Panc1 (cell line): ENCODE measurements at regions not wholly inside any gene's neighbourhood (a gene's known extent, or its start where the extent isn't known, plus 50 kb on each side); places are given as distances from the start of the nearest gene placed in this dataset.
"Not testable (repeated sequence)": the region's sequence is repeated elsewhere in the genome, so short reads cannot be mapped to it uniquely, and the experiment has no call there.

Source experiments
- ATAC-seq: fragments of 200-7000 bp; cut with Tn5 transposase; 2 replicates; pipeline ENCODE4 v1.9.1; 2020; ENCODE audit warnings: mild to moderate bottlenecking, moderate library complexity
- BruUV-seq: library from RNA; stranded (reverse); fragments of 400-500 nt; replicated peaks from 2 replicates; lab custom pipeline; 2021; lab: Mats Ljungman, UMichigan
- CTCF ChIA-PET: fragments of 300-600 bp; sonication (Branson Sonifier 250); formaldehyde crosslinking; loops from one replicate; lab custom pipeline; 2022; ENCODE audit warnings: antibody characterized with exemption; lab: Charles Lee
- POLR2A ChIA-PET: fragments of 300-600 bp; sonication (Branson Sonifier 250); formaldehyde crosslinking; loops from one replicate; lab custom pipeline; 2022; ENCODE audit warnings: antibody characterized with exemption; lab: Charles Lee
- DNase-seq: peaks from one replicate; pipeline ENCODE4 v3.0.0-alpha.2; 2010; ENCODE audit warnings: low read depth, low spot score
- H3K27ac ChIP-seq: 2 replicates; pipeline ENCODE4 v1.5.1; 2011; ENCODE audit warnings: mild to moderate bottlenecking, low read length, inconsistent platforms
- H3K27me3 ChIP-seq: fragments of 200-500 bp; sonication (Bioruptor generic); 2 replicates; pipeline ENCODE4 v1.6.0; 2014; ENCODE audit warnings: low read length, inconsistent platforms; ENCODE audit not compliant: control insufficient read depth, insufficient read depth
- H3K36me3 ChIP-seq: fragments of 200-500 bp; sonication (Bioruptor generic); 2 replicates; pipeline ENCODE4 v1.5.1; 2014; ENCODE audit warnings: inconsistent platforms, mild to moderate bottlenecking, low read length, moderate library complexity; ENCODE audit not compliant: control insufficient read depth, insufficient read depth
- H3K4me1 ChIP-seq: 2 replicates; pipeline ENCODE4 v1.5.1; 2011; ENCODE audit warnings: inconsistent platforms, mild to moderate bottlenecking, low read length, moderate library complexity; ENCODE audit not compliant: control insufficient read depth, insufficient read depth
- H3K4me3 ChIP-seq, 2 experiments: 2 replicates each; pipeline ENCODE4 v1.5.1; 2011 to 2012; ENCODE audit warnings: low read depth in 2 of 2, low read length in 2 of 2, mild to moderate bottlenecking in 2 of 2, inconsistent platforms in 1 of 2, moderate library complexity in 1 of 2
- H3K9me3 ChIP-seq: fragments of 200-500 bp; sonication (Bioruptor generic); 2 replicates; pipeline ENCODE4 v1.5.1; 2014; ENCODE audit warnings: low read depth, mild to moderate bottlenecking, inconsistent platforms, low read length, moderate library complexity; ENCODE audit not compliant: control insufficient read depth, insufficient read depth
- CTCF ChIP-seq: fragments of 450-650 bp; IDR thresholded peaks from 2 replicates; pipeline ENCODE4 v1.5.1; 2017; ENCODE audit warnings: mild to moderate bottlenecking
- POLR2AphosphoS5 ChIP-seq: IDR thresholded peaks from 2 replicates; pipeline ENCODE4 v1.6.1; 2012; ENCODE audit warnings: mild to moderate bottlenecking, low read depth, low read length, moderate library complexity
- SIN3A ChIP-seq: IDR thresholded peaks from 2 replicates; pipeline ENCODE4 v1.6.1; 2012; ENCODE audit warnings: low read depth, mild to moderate bottlenecking, low read length, moderate library complexity, borderline replicate concordance; ENCODE audit not compliant: insufficient read depth
- TCF7L2 ChIP-seq: IDR thresholded peaks from 2 replicates; pipeline ENCODE4 v1.6.1; 2011; ENCODE audit warnings: mild to moderate bottlenecking, low read depth, low read length, inconsistent platforms
- in situ Hi-C: cut with HindIII; loops from 2 replicates; pipeline ENCODE4 v1.10.0; 2016; ENCODE audit warnings: low sequenced_read_pairs, low pct_unique_long_range_greater_than_20kb
- intact Hi-C: fragments of 100-400 bp; cut with micrococcal nuclease; formaldehyde crosslinking; loops from one replicate; pipeline ENCODE4 v1.10.0; 2022; ENCODE audit not compliant: unreplicated experiment
- TF ChIP-seq, protein P1 (sequence below), 2 experiments: IDR thresholded peaks; 2 replicates each; pipeline ENCODE4 v1.6.1; 2011 to 2012; ENCODE audit warnings: low read depth in 2 of 2, control low read depth in 1 of 2, low read length in 1 of 2, mild to moderate bottlenecking in 1 of 2, moderate library complexity in 1 of 2; ENCODE audit not compliant: insufficient read depth in 1 of 2

- POLR2A ChIA-PET, result no interaction called here
- ATAC-seq (no peak), DNase-seq (no peak)
- Histone ChIP-seq H3K27ac (no peak overlapping the region), H3K36me3 (no peaks in the 10 kb centered on the region), H3K4me1 (no peaks in the 10 kb centered on the region), H3K4me3 (no peak overlapping the region), H3K27me3 (no peaks in the 10 kb centered on the region), H3K9me3 (no peaks in the 10 kb centered on the region)
- BruUV-seq, result no TSS peak
- CTCF ChIA-PET, result no interaction called here
- in situ Hi-C loops (no loop called here), intact Hi-C loops (no loop called here)
- TF ChIP-seq SIN3A (no peak), TCF7L2 (no peak)
These were observed 204.1 kb upstream of the SRD5A2 start for GRCh38 chr2:31784868-31785267.

DNA sequence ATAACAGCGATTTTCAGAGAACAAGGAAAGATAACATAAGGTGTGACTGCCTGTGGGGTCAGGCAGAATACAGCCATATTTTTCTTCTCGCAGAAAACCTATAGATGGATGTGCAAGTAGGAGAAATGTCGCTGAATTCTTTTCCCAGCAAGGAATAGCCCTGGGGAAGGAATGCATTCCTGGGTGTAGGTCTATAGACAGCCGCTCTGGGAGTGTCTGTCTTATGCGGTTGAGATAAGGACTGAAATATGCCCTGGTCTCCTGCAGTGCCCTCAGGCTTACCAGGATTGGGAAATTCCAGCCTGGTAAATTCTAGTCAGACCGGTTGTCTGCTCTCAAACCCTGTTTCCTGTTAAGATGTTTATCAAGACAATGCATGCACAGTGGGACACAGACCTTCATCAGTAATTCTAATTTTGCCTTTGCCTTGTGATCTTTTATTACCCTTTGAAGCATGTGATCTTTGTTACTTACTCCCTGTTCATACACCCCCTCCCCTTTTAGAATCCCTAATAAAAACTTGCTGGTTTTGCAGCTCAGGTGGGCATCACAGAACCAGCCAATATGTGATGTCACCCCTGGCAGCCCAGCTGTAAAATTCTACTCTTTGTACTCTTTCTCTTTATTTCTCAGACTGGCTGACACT is 202.8 kb upstream of the SRD5A2 start:
- intact Hi-C loops, H3K36me3 ChIP-seq, H3K4me3 ChIP-seq, BruUV-seq, H3K27ac ChIP-seq, in situ Hi-C loops, H3K9me3 ChIP-seq, POLR2A ChIA-PET, ATAC-seq, CTCF ChIA-PET, H3K4me1 ChIP-seq, H3K27me3 ChIP-seq, DNase-seq: not testable (repeated sequence)

- Histone ChIP-seq H3K27ac (no peak overlapping the region), H3K27me3 (peaks cover 2% of the 10 kb centered on the region; the same call in 1 of the 2 replicates), H3K4me3 (no peak overlapping the region), H3K36me3 (no peaks in the 10 kb centered on the region), H3K4me1 (no peaks in the 10 kb centered on the region), H3K9me3 (no peaks in the 10 kb centered on the region)
- DNase-seq (no peak), ATAC-seq (no peak)
- intact Hi-C loops, result no loop called here
- TF ChIP-seq CTCF (no peak), SIN3A (no peak), TCF7L2 (no peak), POLR2AphosphoS5 (no peak)
- TF ChIP-seq, protein P1, sequence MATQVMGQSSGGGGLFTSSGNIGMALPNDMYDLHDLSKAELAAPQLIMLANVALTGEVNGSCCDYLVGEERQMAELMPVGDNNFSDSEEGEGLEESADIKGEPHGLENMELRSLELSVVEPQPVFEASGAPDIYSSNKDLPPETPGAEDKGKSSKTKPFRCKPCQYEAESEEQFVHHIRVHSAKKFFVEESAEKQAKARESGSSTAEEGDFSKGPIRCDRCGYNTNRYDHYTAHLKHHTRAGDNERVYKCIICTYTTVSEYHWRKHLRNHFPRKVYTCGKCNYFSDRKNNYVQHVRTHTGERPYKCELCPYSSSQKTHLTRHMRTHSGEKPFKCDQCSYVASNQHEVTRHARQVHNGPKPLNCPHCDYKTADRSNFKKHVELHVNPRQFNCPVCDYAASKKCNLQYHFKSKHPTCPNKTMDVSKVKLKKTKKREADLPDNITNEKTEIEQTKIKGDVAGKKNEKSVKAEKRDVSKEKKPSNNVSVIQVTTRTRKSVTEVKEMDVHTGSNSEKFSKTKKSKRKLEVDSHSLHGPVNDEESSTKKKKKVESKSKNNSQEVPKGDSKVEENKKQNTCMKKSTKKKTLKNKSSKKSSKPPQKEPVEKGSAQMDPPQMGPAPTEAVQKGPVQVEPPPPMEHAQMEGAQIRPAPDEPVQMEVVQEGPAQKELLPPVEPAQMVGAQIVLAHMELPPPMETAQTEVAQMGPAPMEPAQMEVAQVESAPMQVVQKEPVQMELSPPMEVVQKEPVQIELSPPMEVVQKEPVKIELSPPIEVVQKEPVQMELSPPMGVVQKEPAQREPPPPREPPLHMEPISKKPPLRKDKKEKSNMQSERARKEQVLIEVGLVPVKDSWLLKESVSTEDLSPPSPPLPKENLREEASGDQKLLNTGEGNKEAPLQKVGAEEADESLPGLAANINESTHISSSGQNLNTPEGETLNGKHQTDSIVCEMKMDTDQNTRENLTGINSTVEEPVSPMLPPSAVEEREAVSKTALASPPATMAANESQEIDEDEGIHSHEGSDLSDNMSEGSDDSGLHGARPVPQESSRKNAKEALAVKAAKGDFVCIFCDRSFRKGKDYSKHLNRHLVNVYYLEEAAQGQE (IDR thresholded peaks at IDR 0.05; ENCODE audit: insufficient read depth in 1 of 2, low read depth in 2 of 2, low read length in 1 of 2), result no peak
- BruUV-seq, result no TSS peak
- in situ Hi-C loops, result no loop called here
- CTCF ChIA-PET, result no interaction called here
- POLR2A ChIA-PET, result no interaction called here
These were observed 197.4 kb upstream of the SRD5A2 start for GRCh38 chr2:31778153-31778552.
